ENCODE measurements at regions not wholly inside any gene's neighbourhood (a gene's known extent, or its start where the extent isn't known, plus 50 kb on each side); places are given as distances from the start of the nearest gene placed in this dataset.

- FAIRE-seq, result no peak
- H4K20me1 ChIP-seq (ENCODE audit: insufficient read depth, low read length), result no peaks in the 10 kb centered on the region
- no peak overlapping the region for H3K4me2 ChIP-seq (ENCODE audit: low read length)
- no peaks in the 10 kb centered on the region for H3K36me3 Mint-ChIP-seq (ENCODE audit: low read depth, unreplicated experiment)
- no peaks in the 10 kb centered on the region for H3K79me2 ChIP-seq (ENCODE audit: insufficient read depth, low read length)
- H3K4me3 ChIP-seq (ENCODE audit: insufficient read depth, low read depth, low read length), result no peak overlapping the region
- no peak overlapping the region for H3K4me3 Mint-ChIP-seq (ENCODE audit: unreplicated experiment)
- H3K4me1 ChIP-seq (ENCODE audit: insufficient read depth, low read length), result peaks cover 6% of the 10 kb centered on the region
- peaks cover 7% of the 10 kb centered on the region for H3K27me3 Mint-ChIP-seq (ENCODE audit: low read depth, unreplicated experiment)
- peaks cover 2% of the 10 kb centered on the region for H3K9me3 Mint-ChIP-seq (ENCODE audit: unreplicated experiment)
- no peaks in the 10 kb centered on the region for H3K9me3 ChIP-seq (ENCODE audit: insufficient read depth, low read depth, low read length)
- no peak for TF ChIP-seq EZH2 (IDR thresholded peaks at IDR 0.05; ENCODE audit: insufficient read depth, low read length)
- TF ChIP-seq CTCF (IDR thresholded peaks at IDR 0.05; ENCODE audit: insufficient read depth, low read depth, low read length), result no peak
- H3K4me1 Mint-ChIP-seq (ENCODE audit: low read depth, unreplicated experiment), result no peaks in the 10 kb centered on the region
- H3K27ac Mint-ChIP-seq (ENCODE audit: unreplicated experiment), result no peak overlapping the region
- peaks cover 2% of the 10 kb centered on the region for H3K27me3 ChIP-seq (ENCODE audit: insufficient read depth, low read length)
- no peak overlapping the region for H2AFZ ChIP-seq (ENCODE audit: low read depth, low read length)
- no peak for DNase-seq (ENCODE audit: low read depth)
- no peak overlapping the region for H3K27ac ChIP-seq (ENCODE audit: low read depth, low read length)
- no peaks in the 10 kb centered on the region for H3K36me3 ChIP-seq (ENCODE audit: insufficient read depth, low read length)
- H3K9ac ChIP-seq (ENCODE audit: low read length), result no peak overlapping the region
Measured at GRCh38 chr1:157272729-157273524, 134.7 kb upstream of the ETV3 start.

- no peaks in the 10 kb centered on the region for H3K79me2 ChIP-seq (ENCODE audit: insufficient read depth, low read length)
- H4K20me1 ChIP-seq (ENCODE audit: insufficient read depth, low read length), result no peaks in the 10 kb centered on the region
- Mint-ChIP-seq H3K36me3 (ENCODE audit: low read depth, unreplicated experiment) (no peaks in the 10 kb centered on the region), H3K27ac (ENCODE audit: unreplicated experiment) (no peak overlapping the region), H3K9me3 (ENCODE audit: unreplicated experiment) (peaks cover 2% of the 10 kb centered on the region), H3K27me3 (ENCODE audit: low read depth, unreplicated experiment) (peaks cover 7% of the 10 kb centered on the region), H3K4me1 (ENCODE audit: low read depth, unreplicated experiment) (no peaks in the 10 kb centered on the region), H3K4me3 (ENCODE audit: unreplicated experiment) (no peak overlapping the region)
- no peaks in the 10 kb centered on the region for H3K36me3 ChIP-seq (ENCODE audit: insufficient read depth, low read length)
- peaks cover 6% of the 10 kb centered on the region for H3K4me1 ChIP-seq (ENCODE audit: insufficient read depth, low read length)
- no peak for DNase-seq (ENCODE audit: low read depth)
- H3K27ac ChIP-seq (ENCODE audit: low read depth, low read length), result no peak overlapping the region
- TF ChIP-seq CTCF (IDR thresholded peaks at IDR 0.05; ENCODE audit: insufficient read depth, low read depth, low read length) (no peak), EZH2 (IDR thresholded peaks at IDR 0.05; ENCODE audit: insufficient read depth, low read length) (no peak)
- no peak for FAIRE-seq
- no peak overlapping the region for H2AFZ ChIP-seq (ENCODE audit: low read depth, low read length)
- H3K4me2 ChIP-seq (ENCODE audit: low read length), result no peak overlapping the region
- H3K27me3 ChIP-seq (ENCODE audit: insufficient read depth, low read length), result peaks cover 2% of the 10 kb centered on the region
- no peaks in the 10 kb centered on the region for H3K9me3 ChIP-seq (ENCODE audit: insufficient read depth, low read depth, low read length)
- no peak overlapping the region for H3K9ac ChIP-seq (ENCODE audit: low read length)
- H3K4me3 ChIP-seq (ENCODE audit: insufficient read depth, low read depth, low read length), result no peak overlapping the region
Measured at GRCh38 chr1:157272264-157272663, 134.1 kb upstream of the ETV3 start.

- Histone ChIP-seq H3K4me3 (ENCODE audit: insufficient read depth, low read depth, low read length) (no peak overlapping the region), H4K20me1 (ENCODE audit: insufficient read depth, low read length) (no peaks in the 10 kb centered on the region), H3K4me1 (ENCODE audit: insufficient read depth, low read length) (peaks cover 6% of the 10 kb centered on the region), H3K9ac (ENCODE audit: low read length) (no peak overlapping the region), H3K27ac (ENCODE audit: low read depth, low read length) (no peak overlapping the region), H3K4me2 (ENCODE audit: low read length) (no peak overlapping the region), H3K36me3 (ENCODE audit: insufficient read depth, low read length) (no peaks in the 10 kb centered on the region), H2AFZ (ENCODE audit: low read depth, low read length) (no peak overlapping the region), H3K27me3 (ENCODE audit: insufficient read depth, low read length) (peaks cover 2% of the 10 kb centered on the region), H3K79me2 (ENCODE audit: insufficient read depth, low read length) (no peaks in the 10 kb centered on the region), H3K9me3 (ENCODE audit: insufficient read depth, low read depth, low read length) (no peaks in the 10 kb centered on the region)
- FAIRE-seq, result no peak
- no peak for DNase-seq (ENCODE audit: low read depth)
- Mint-ChIP-seq H3K27me3 (ENCODE audit: low read depth, unreplicated experiment) (peaks cover 7% of the 10 kb centered on the region), H3K36me3 (ENCODE audit: low read depth, unreplicated experiment) (no peaks in the 10 kb centered on the region), H3K27ac (ENCODE audit: unreplicated experiment) (no peak overlapping the region), H3K9me3 (ENCODE audit: unreplicated experiment) (peaks cover 2% of the 10 kb centered on the region), H3K4me3 (ENCODE audit: unreplicated experiment) (no peak overlapping the region), H3K4me1 (ENCODE audit: low read depth, unreplicated experiment) (no peaks in the 10 kb centered on the region)
- TF ChIP-seq EZH2 (IDR thresholded peaks at IDR 0.05; ENCODE audit: insufficient read depth, low read length), result no peak
Measured at GRCh38 chr1:157270705-157271274, 132.6 kb upstream of the ETV3 start.
